ENCODE measurements at regions not wholly inside any gene's neighbourhood (a gene's known extent, or its start where the extent isn't known, plus 50 kb on each side); places are given as distances from the start of the nearest gene placed in this dataset.

DNA sequence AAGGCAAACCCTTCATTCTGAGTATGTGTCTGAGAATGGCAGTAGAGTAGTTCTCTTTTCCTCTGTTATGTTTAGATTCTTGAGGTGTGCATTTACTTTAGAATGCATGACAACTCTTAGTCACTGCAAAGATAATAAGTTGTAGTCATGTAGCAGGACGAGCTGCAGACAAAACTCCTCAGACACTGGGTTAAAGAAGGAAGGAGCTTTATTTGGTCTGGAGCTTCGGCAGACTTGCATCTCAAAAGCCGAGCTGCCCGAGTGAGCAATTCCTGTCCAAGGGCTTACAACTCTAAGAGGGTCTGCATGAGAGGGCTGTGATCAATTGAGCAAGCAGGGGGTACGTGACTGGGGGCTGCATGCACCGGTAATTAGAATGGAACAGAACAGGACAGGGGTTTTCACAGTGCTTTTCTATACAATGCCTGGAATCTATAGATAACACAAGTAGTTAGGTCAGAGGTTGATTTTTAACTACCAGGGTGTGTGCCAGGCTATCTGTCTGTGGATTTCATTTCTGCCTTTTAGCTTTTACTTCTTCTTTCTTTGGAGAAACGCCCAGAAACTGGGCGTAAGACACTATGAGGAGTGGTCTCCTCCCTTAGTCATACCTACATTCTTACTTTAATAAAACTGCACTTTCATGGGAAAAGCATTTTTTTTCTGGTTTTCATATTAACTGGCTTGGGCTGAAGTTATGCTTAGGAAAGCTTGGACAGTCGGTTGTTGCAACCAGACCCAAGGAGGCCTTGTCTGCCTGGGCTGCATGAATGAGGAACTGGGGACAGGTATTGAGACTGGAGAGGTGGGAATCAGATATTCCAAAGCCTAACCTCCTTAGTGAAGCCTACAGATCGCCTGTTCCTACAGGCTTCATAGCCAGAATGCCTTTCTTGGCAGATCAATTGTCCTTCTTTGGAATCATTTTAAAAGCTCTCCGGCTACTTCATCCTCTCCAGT is 115.1 kb downstream of the RHOU start:
- DNase-seq = no peak

DNA sequence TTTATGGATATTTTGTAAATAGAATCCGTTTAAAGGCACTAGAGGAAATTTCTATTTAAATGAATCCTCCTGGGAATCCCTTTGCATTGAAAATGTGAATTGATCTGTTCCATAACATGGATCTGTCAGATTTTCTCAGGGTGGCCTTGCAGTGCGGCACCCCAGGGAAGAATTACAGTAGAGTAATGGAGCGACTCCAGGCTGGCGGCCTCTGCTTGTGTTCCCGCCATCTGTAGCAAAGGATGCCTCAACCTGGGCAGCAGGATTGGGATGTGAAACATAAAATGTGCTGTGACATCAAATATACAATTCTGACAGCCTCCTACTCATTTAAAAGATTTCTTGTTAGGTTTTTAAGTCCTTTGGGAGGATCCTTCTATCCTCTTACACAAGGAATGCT is 115.9 kb downstream of the RHOU start:
- no peak for DNase-seq

DNA sequence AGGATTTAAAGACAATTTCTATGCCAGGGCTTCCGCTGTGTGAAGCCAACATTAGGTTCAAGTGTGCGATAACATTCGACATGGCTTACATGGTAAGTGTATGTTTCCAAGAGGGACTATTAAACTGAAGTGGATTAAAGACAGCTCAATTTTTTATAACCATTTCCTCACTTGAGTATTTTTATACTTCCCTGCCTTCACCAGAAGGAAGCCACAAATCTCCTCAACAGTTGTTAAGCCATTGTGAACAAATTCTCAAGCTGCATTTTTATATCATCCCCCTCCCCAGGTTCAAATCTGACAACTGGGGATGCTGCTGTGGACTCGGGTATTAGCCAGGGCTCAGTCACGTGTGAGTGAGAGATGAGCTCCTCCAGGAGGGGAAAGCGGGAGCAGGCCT is 116.3 kb downstream of the RHOU start:
- no peak for DNase-seq

DNA sequence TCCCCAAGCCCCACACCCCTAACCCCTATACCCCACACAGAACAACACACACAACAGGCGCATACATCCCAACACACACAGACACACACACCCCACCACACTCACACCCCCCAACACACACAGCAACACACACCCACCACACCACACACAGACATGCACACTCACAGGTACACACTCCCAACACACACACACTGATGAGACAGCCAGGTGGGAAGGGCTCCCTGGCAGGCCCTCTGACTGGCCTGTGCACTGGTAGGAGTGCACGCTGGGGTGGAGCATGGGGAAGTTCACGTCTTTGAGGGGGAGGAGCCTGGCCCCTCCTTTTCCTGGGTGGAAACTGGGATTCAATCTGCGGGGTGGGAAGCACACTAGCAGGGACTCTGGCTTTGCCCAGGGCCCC is 116.7 kb downstream of the RHOU start:
- no peak for DNase-seq

DNA sequence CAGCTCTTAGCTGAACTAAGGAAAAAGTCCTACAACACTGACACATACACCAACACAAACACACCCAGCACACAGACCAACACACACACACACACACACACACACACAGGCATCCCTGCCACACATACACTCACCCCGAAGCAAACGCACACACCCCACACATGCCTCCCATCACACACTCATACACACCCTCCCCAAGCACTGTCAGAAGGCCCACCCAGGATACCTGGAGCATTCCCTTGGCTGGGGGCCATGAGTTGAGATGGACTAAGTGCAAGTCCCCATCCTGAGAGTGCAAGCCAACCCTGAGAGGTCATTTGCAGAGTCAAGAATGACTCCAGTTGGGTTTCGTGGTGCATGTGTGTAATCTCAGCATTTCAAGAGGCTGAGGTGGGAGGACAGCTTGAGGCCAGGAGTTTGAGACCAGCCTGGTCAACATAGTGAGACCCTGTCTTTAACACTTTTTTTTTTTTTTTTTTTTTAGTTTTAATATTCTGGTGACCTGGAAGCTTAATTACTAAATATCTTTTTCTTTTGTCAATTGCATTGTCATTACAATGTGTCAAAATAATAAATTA is 117.3 kb downstream of the RHOU start:
- no peak for DNase-seq

DNA sequence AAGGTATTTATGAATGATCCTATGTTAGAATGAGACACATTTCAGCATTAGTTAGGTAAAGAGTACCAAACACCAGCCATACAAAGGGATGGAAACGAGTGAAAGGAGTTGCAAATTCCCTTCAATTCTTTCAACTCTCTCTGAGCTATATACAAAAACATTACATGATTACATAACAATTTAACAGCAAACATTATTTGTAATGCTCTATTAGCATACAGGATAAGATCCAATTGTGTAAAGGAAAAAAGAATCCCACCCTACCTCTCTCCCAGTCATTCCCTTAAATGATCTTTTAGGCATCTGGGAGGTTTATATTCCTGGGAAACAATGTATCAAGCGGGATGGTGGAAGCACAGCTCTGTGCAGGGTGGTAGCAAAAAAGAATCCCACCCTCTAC is 117.9 kb downstream of the RHOU start:
- DNase-seq = no peak

DNA sequence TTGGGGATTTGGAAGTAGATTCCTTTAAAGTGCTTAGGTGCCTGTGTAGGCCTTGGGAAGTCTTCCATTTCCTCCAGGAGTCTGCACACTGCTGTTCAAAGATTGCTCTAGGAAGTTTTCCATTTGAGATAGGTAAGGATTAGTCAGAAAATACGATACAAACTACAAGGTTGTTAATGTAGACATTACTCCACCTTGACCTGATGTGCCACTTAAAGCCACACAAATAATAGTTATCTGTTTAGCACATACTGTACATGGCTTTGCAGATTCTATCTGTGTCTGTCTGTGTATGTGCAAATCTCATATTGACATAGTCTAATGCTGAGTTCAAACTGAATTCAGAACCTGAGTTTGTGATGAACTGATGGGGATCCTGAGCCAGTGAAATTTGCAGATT is 118.4 kb downstream of the RHOU start:
- DNase-seq = no peak

DNA sequence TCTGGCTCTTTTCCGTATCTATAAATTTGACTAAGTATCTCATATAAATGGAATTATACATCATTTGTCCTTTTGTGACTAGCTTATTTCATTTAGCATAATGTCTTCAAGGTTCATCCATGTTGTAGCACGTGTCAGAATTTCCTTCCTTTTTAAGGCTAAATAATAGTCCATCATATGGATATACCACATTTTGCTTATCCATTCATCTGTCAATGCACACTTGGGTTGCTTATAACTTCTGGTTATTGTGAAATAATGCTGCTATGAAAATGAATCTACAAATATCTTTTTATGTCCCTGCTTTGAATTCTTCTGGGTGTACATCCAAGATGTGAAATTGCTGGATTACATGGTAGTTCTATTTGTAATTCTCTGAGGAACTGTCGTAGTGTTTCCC is 119.6 kb downstream of the RHOU start:
- DNase-seq = no peak

DNA sequence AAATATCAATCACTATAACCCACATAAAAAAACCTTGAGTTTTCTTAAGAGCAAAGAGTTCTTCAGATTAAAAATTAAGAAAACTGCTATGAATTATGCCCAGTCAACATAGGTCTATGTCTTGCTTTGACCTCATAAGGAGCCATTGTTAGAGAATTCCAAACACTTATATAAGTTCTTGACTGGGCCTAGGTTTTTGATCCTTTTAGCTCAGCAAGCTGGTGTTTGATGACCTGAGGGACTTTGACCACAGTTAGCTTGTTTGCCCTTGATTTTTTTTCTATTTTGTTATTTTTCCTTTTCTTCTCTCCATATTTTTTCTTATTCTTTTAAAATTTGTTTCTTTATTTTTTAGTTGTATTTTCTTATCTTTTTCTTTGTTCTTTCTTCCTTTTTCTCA is 122.3 kb downstream of the RHOU start:
- DNase-seq = no peak

DNA sequence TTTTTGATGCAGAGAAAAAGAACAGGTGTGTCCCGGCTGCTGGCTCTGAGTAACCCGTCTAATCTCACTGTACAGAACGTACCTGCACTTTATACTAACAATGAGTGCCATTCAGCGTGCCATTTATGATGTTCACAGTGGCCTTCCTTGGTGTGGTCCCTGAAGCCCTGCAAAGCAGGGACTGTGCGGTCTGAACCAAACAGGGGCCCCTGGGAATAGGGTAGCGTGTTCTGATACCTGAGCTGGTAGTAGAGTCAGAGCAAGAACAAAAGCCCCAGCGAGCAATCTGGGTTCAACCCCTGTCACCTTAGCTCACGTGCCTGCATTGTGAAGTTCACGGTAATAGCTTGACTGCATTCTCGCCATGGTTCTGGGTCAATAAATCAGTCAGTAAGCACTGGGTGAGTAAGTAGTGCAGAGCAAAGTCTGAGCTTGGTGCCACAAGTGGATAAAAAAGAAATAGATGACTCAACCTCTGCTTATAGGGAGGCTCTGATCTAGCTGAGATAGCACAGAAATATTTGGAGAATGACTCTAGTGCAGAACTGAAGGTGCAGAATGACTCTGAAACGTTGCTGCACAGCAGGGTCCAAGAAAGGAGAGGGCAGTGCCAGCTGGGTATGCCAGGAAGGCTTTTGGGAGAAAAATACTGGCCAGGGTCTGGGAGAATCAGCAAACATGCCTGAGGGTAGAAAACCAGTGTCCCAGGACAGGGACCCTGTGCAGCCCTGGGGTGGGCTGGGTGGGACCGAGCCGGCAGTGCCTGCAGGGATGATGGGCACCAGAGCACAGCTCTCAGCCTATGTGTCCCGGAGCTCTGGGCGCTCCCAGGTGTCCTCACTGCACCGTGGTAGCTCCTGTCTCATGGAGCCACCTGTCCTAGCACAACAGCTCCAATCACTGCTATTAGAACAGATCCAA is 125.9 kb downstream of the RHOU start:
- peak; percentile 69 for DNase-seq

DNA sequence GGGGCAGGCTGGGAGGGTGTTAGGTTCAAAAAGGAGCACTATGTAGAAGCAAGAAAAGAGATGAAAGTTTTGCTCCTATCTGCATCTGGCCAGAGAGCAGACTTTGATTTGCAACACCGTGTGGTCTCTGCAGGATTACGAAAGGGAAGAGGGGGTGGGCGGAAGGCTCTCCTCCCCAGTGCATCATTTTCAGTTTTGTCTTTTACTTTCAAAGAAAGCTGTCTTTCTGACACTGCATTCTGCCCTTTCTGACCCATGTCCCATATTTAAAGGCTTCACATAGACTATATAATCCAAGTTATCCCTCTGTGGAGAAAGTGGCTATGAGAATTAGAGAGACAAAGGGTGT is 126.5 kb downstream of the RHOU start:
- DNase-seq = no peak

DNA sequence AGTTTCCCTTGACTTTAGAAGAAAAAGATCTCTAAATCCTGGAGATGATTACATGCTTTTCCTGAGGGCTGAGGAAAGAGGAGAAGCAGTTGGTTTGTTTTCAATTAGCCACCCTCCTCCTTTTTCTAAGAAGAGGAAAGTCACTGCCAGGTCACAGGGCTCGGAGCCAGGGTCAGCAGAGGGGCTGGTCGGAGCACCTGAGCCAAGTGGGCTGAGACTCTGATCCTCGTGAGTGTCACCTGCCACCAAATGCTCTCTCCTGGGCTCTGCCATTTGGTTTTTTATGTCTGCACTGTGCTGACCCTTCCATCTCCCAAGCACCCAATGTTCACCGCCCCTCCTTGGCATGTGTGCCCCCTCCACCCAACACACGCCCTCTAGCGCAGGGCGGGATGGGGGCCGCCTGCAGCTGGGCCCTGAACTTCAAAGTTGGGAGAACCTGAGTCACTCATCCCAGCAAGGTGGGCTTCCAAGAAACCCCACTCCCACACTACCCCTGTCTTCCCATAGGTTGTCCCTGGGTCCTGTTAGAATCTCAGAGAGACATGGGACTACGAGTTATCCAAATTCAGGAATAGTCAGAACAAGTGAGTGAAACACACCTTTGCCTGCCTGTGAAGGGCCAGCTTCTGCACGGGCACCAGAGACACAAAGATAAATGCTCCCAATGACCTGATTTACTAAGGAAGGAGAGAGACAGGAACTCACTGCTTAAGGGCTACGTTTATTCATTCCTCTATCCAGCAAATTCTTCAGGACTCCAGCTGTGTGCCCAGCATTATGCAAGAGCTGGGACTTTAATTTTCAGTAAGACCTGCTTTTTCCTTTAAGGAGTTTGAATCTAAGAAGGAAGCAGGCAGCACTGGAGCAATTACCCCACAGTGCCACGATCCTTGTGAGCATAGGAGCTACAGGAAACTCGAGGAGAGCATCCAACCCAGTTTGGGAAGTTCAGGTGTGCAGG is 127.5 kb downstream of the RHOU start:
- DNase-seq = no peak

DNA sequence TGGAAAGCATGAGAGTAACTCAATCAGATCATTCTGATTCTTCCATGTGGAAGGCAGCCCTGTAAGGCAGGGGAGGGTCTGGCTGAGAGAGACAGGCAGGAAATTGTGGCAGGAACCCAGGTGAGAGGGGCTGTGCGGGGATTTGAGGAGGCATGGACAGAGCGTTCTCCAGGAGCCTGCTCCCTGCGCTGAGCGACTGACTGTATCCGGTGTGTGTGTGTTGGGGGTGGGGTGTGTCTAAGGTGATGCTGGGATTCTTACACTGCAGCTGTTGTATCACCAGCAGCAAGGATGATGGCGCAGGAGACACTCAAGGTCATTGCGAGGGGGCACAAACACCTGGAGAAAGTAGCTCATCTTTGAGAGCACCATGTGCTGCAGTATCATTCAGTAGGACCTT is 128.5 kb downstream of the RHOU start:
- DNase-seq = no peak

DNA sequence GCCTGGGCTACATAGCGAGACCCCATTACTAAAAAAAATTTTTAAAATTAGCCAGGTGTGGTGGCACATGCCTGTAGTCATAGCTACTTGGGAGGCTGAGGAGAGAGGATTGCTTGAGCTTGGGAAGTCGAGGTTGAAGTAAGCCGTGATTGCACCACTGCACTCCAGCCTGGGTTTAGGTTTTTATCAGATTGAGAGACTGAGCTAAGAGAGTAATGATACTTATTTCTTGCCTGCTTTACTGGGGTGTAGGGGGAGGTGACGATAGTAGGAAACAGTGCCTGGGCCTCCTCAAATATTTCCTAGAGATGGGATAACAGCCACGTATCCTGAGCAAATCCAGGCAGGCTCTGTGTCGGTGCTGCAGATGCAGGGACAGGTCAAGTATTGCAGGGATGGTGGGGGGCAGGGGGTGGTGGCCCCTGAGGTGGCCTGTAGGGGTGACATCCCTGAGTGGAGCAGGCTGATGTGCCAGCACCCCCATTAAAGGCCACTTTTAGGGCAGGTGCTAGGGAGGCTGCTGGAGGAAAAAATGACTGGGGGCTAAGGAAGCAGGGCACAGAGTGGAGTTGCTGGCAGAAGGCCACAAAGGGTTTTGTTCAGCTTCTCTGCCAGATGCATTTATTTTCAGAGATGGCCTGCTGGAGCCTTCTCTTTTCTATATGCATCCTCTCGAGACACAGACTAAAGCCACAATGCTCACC is 130.5 kb downstream of the RHOU start:
- DNase-seq = no peak

DNA sequence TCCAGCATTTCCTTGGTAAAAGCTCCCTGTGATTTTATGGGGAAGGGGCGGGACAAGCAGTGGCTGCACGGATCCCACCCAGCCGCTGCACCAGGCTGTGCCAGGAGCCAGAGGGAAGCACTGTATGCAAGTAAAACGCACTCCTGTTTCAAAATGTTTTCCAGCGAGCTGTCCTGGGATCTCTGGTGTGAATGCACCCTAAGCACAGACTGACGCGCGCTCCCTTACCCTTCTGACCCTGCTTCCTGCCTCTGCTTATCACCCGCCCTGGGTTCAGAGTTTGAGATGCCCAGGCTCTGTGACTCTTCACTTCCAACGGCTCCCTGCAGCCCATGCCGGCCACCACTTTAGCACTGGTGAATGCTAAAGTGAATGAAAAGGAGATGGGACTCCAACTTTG is 131.2 kb downstream of the RHOU start:
- DNase-seq = no peak

DNA sequence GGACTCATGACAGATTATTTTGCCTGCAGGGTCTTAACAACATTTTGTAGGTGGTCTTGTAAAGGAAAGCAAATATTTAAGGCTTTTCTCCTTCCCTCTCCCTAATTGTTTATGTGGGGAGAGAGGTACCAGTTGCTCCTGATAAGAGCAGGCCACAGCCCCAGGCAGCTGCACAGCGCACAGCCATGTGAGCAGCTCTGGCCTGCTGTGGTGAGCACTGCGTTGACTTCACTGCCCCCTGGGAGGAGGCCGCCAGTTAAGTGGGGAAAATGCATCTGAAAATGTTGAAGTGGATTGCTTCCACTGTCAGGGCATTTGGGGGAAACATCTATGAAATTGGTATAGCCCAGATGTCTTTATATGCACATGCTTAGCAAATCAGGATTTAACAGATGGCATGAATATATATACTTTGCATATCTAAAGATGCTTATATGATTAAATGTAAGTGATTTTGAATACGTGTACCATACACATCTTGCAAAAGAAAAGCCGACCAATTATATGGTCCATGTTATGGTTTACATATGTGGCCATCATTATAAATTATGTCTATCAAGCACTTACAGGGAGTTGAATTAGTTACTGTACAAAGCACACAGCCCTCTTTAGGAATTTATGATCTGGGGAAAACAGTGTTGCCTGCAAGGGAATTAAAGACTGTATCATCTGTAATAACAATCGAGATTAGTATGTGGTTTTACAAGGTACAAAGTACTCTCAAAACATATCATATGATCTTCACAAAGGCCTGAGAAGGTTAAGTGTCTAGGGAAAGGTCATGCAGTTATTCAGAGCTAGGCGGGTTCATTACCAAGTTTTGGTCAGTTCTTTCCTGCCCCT is 132.1 kb downstream of the RHOU start:
- DNase-seq = peak; percentile 51

DNA sequence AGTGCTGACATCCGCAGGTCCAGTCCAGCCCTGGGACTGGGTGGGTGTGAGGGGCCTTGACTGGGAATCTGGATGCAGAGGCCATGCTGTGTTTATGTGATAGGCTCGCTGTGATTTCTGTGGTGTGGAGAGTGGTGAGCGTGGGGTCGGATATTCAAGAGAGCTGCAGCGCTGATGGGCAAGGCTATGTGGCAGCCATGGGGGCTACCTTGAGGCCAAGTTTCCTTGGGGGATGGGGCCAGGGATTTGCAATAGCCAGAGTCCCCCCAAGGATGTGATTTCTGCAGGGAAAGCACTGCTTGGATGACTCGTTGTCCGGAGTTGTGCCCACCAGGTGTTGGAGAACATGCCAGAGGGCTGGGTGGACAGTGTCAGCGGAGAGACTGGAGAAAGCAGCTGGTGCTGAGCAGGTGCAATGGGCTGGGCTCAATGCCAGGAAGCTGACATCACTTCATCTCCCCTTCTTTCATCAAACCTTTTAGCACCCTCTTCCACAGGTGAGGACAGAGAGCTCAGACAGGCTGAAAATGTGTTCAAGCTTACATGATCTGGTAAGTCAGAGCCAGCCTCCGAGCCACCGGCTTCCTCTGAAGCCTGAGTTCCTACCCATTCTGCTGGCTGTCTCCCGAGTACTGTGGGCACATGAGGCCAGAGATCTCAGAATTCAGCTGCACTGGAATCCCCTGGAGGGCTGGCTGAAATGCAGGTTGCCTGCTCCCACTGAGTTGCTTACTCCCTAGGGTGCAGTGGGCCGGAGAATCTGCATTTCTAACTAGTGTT is 132.9 kb downstream of the RHOU start:
- peak; percentile 88 for DNase-seq

DNA sequence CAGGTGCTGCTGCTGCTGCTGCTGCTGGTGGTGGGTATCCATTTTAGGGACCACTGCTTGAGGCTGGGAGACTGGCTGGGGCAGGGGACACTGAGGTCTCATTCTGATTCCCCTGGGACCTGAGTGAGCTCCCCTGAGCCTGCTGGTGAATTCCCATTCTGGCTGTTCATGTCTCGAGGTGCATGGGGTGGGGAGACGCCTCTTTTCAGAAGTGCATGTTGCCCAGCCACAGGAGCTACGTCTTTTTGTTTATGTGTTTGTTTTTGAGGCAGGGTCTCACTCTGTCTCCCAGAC is 133.4 kb downstream of the RHOU start:
- DNase-seq = no peak

DNA sequence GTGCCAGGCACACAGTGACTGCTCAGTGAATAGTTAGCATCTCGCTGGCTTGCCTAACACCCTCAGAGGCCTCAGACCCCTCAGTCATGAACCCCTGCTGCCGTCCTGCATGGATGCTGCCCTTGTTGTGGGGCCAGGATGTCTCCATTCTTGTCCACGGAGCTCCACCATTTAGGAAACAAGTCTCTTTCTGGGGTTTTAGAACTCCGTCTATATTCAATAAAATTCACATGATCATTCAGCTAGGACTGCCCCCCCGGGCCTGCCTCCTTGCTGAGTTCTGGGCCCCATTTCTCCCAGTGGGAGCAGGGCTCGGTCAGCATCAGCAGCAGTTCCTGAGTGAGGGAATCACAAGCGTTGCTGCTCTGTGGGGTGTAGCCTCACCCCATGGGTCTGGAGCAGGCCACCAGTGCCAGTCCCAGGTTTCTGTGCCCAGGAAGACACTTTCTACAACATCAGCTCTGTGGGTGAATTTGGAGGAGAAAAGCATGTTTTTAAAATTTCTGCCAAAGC is 134.1 kb downstream of the RHOU start:
- no peak for DNase-seq
